Omental fat pad (tissue), 3 donors: ENCODE measurements at regions not wholly inside any gene's neighbourhood (a gene's known extent, or its start where the extent isn't known, plus 50 kb on each side); places are given as distances from the start of the nearest gene placed in this dataset.

Experiments
- ATAC-seq: fragments of 150-250 bp; one replicate; pipeline ENCODE4 v1.9.1; 2016; ENCODE audit warnings: mild to moderate bottlenecking, moderate library complexity; ENCODE audit not compliant: low FRiP score
- DNase-seq: peaks from one replicate; pipeline ENCODE4 v3.0.0-alpha.2; 2019; ENCODE audit warnings: low spot score
- TF ChIP-seq, protein P1 (sequence below), 3 donors: fragments of 450-650 bp; IDR thresholded peaks; one replicate each; pipeline ENCODE4 v1.5.1; 2016 to 2017; ENCODE audit warnings: antibody characterized with exemption in 3 of 3, mild to moderate bottlenecking in 3 of 3, moderate library complexity in 2 of 3

DNA sequence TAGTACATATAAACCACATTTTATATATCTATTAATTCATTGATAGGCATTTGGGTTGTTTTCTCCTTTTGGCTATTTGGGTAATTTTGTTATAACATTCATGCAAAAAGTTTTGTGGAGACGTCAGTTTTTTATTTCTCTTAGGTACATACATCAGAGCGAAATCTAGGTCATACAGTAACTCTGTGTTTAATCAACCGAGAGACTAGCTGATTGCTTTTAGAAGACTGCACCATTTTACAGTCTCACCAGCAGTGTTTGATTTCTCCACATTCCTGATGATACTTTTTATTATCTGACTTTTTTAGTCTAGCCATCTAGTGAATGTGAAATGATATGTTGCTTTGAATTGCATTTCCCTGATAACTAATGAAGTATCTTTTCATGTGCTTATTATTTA, 1019.3 kb downstream of the NSUN3 start:
- ATAC-seq (no peak), DNase-seq (no peak)
- TF ChIP-seq, protein P1, sequence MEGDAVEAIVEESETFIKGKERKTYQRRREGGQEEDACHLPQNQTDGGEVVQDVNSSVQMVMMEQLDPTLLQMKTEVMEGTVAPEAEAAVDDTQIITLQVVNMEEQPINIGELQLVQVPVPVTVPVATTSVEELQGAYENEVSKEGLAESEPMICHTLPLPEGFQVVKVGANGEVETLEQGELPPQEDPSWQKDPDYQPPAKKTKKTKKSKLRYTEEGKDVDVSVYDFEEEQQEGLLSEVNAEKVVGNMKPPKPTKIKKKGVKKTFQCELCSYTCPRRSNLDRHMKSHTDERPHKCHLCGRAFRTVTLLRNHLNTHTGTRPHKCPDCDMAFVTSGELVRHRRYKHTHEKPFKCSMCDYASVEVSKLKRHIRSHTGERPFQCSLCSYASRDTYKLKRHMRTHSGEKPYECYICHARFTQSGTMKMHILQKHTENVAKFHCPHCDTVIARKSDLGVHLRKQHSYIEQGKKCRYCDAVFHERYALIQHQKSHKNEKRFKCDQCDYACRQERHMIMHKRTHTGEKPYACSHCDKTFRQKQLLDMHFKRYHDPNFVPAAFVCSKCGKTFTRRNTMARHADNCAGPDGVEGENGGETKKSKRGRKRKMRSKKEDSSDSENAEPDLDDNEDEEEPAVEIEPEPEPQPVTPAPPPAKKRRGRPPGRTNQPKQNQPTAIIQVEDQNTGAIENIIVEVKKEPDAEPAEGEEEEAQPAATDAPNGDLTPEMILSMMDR (IDR thresholded peaks at IDR 0.05): no peak

DNA sequence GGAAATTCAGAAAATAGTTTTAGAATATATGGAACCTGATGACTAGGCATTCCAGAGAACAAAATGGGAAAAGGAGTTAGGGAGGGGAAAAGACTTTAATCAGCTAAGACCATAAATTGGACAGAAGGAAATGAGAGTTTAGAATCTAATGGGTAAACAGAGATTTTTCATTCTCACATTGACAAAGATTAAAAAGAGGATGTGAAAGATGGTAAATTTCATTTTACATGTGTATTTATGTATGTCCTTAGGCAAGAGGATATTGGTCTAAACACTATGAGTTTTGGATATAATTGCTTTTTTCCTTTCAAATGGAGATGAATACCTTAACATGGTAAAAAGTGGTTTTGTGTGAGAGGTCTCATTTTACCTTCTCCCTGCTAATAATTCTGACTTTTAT, 1021.9 kb downstream of the NSUN3 start:
- TF ChIP-seq, protein P1 (IDR thresholded peaks at IDR 0.05): no peak
- ATAC-seq (no peak), DNase-seq (no peak)

DNA sequence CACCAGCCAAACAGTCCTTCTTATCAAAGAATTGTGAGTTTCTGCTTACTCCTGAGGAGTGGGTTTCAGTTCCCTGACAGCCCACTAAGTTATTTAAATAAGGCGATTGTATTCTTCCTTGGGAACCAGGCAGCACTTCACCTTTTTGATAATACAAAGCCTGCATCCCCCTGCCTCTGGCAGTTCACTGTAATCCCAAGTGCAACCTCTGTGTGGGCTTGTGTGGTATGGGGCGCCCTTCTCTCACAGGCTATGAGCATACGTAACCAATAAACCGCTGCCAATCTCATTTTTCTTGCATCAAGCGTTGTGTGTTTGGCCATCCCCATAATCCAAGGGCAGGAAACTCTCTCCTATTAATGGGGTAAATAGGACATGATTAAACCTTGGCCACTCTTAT, 1025.6 kb downstream of the NSUN3 start:
- ATAC-seq: no peak
- no peak for DNase-seq
- TF ChIP-seq, protein P1 (IDR thresholded peaks at IDR 0.05): no peak

DNA sequence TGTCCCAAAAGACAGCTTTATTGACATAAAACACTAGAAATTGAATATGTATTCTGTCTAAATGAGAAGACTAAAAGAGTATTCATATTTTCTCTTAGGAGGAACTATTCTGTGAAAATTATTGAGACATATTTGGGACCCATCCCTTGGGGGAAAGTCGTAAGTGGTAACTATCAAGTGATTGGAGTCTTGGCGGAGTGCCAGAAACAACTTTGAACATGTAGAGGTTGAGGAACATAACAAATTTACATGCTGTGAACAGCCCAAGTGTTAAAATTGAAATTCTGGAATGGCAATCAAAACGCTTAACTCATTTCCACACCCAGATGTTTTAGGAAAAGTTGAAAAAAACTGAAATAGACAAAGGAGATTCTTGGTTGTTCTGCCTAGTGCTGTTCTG, 1034.6 kb downstream of the NSUN3 start:
- no peak for DNase-seq
- TF ChIP-seq, protein P1 (IDR thresholded peaks at IDR 0.05): no peak
- ATAC-seq: no peak

DNA sequence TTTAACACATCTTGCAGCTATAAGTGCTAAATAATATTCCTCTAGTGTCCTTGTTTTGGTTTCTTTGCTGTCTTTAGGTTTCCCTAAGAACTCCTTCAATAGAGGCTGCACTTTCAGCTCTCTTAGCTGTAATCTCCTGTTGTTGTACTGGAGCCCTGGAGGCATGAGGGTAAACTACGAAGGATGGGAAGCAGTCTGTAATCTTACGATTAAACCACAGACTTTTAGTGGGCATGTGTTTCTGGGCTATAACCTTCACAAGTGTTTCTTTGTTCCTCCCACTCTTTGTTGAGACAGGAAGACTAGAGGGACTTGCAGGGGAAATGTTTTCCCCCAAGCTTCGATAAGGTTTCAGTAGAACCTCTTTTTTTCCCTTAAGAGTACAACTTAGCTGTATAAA, 1058.1 kb downstream of the NSUN3 start:
- ATAC-seq: no peak
- TF ChIP-seq, protein P1 (IDR thresholded peaks at IDR 0.05): no peak

DNA sequence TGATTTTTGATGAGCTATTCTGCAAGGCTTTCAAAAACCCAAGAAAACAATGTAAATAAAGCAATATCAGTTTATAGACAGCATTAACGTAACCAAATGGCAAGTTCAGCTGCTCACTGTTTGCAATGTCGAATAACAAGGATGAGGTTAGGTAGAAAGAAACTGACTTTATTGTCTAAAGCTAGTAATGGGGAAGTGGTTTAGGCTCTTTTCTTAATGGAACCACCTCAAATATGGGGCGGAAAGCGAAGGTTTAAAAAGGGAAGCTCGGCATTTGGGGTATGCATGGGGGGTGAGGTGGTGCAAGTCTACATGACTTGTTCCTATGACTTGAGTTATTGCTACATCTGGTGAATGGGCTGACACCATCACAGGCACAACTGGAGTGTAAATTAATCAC, 1060.2 kb downstream of the NSUN3 start:
- TF ChIP-seq, protein P1 (IDR thresholded peaks at IDR 0.05): no peak
- no peak for DNase-seq
- ATAC-seq: no peak

More for the DNA sequence above, 1058.1 kb downstream of the NSUN3 start:
- no peak for DNase-seq

DNA sequence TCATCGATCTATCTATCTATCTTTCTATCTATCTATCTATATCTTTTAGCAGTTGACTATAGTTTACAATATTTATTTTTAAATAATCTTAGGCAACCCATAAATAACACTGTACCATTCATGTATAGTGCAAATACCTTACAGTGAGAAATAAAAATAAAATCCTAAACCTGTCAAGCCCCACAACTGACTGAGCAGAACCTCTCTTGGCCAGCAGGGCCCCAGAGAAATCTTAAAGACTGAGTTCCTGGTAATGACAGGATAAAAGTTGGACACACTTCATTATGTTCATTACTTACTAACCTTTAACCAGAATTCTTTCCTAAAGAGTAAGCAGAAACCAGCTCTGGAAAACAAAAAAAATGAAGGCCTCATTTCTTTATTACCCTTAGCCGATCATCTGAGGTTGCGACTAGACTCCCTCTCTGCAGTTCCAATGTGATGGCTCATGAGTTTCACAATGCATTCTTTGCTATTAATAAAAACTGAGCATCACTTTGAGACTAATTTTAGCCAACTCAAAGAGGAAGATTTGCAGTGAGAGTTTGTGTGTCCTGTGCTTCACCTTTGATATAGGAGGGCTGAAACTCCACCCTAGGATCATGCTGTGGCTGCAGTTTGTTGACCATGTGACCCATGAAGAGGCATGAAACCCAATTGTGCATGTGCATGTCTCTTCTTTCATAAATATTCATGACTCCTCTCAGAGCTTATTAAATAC, 1072.0 kb downstream of the NSUN3 start:
- DNase-seq (no peak), ATAC-seq (no peak)
- TF ChIP-seq, protein P1 (IDR thresholded peaks at IDR 0.05): no peak
